ENCODE measurements at regions not wholly inside any gene's neighbourhood (a gene's known extent, or its start where the extent isn't known, plus 50 kb on each side); places are given as distances from the start of the nearest gene placed in this dataset.
A peak's percentile ranks its signal among the peaks of the same experiment; 100 is the strongest.

GRCh38 chr9:99712214-99712613 is 109.5 kb upstream of the NR4A3 start:
- Histone ChIP-seq H3K9ac (ENCODE audit: low read depth, low read length) (no peak overlapping the region), H3K27ac (ENCODE audit: low read length) (no peak overlapping the region), H3K27me3 (ENCODE audit: insufficient read depth, low read length) (no peaks in the 10 kb centered on the region), H3K36me3 (ENCODE audit: insufficient read depth, low read depth, low read length) (no peaks in the 10 kb centered on the region), H3K4me1 (ENCODE audit: insufficient read depth, low read length) (no peaks in the 10 kb centered on the region), H3K4me3 (ENCODE audit: low read length) (no peak overlapping the region), H3K9me3 (ENCODE audit: insufficient read depth, low read depth, low read length) (no peaks in the 10 kb centered on the region)

GRCh38 chr9:99713838-99714306 is 107.8 kb upstream of the NR4A3 start:
- Histone ChIP-seq H3K36me3 (ENCODE audit: insufficient read depth, low read depth, low read length) (no peaks in the 10 kb centered on the region), H3K9ac (ENCODE audit: low read depth, low read length) (no peak overlapping the region), H3K27ac (ENCODE audit: low read length) (no peak overlapping the region), H3K27me3 (ENCODE audit: insufficient read depth, low read length) (no peaks in the 10 kb centered on the region), H3K9me3 (ENCODE audit: insufficient read depth, low read depth, low read length) (no peaks in the 10 kb centered on the region), H3K4me1 (ENCODE audit: insufficient read depth, low read length) (no peaks in the 10 kb centered on the region), H3K4me3 (ENCODE audit: low read length) (no peak overlapping the region)

- H3K9me3 ChIP-seq (ENCODE audit: insufficient read depth, low read depth, low read length) = no peaks in the 10 kb centered on the region
- no peak overlapping the region for H3K27ac ChIP-seq (ENCODE audit: low read length)
- H3K9ac ChIP-seq (ENCODE audit: low read depth, low read length) = no peak overlapping the region
- no peaks in the 10 kb centered on the region for H3K27me3 ChIP-seq (ENCODE audit: insufficient read depth, low read length)
- H3K4me3 ChIP-seq (ENCODE audit: low read length) = no peak overlapping the region
- H3K36me3 ChIP-seq (ENCODE audit: insufficient read depth, low read depth, low read length) = no peaks in the 10 kb centered on the region
- H3K4me1 ChIP-seq (ENCODE audit: insufficient read depth, low read length) = peaks cover 7% of the 10 kb centered on the region; the same call in 1 of the 2 replicates
These were observed 103.1 kb upstream of the NR4A3 start for GRCh38 chr9:99718631-99719030.

GRCh38 chr9:99720455-99721050 is 101.1 kb upstream of the NR4A3 start:
- Histone ChIP-seq H3K4me1 (ENCODE audit: insufficient read depth, low read length) (peaks cover 7% of the 10 kb centered on the region; the same call in 1 of the 2 replicates), H3K36me3 (ENCODE audit: insufficient read depth, low read depth, low read length) (no peaks in the 10 kb centered on the region), H3K27me3 (ENCODE audit: insufficient read depth, low read length) (no peaks in the 10 kb centered on the region), H3K27ac (ENCODE audit: low read length) (no peak overlapping the region), H3K9ac (ENCODE audit: low read depth, low read length) (no peak overlapping the region), H3K4me3 (ENCODE audit: low read length) (no peak overlapping the region), H3K9me3 (ENCODE audit: insufficient read depth, low read depth, low read length) (no peaks in the 10 kb centered on the region)

GRCh38 chr9:99721898-99722297 is 99.8 kb upstream of the NR4A3 start:
- Histone ChIP-seq H3K27me3 (ENCODE audit: insufficient read depth, low read length) (no peaks in the 10 kb centered on the region), H3K9me3 (ENCODE audit: insufficient read depth, low read depth, low read length) (no peaks in the 10 kb centered on the region), H3K4me3 (ENCODE audit: low read length) (no peak overlapping the region), H3K27ac (ENCODE audit: low read length) (no peak overlapping the region), H3K9ac (ENCODE audit: low read depth, low read length) (no peak overlapping the region), H3K36me3 (ENCODE audit: insufficient read depth, low read depth, low read length) (no peaks in the 10 kb centered on the region), H3K4me1 (ENCODE audit: insufficient read depth, low read length) (peaks cover 7% of the 10 kb centered on the region; the same call in 1 of the 2 replicates)

GRCh38 chr9:99722877-99723276 is 98.8 kb upstream of the NR4A3 start:
- Histone ChIP-seq H3K4me3 (ENCODE audit: low read length) (peak overlapping the region; percentile 31; the same call in 1 of the 2 replicates), H3K27ac (ENCODE audit: low read length) (no peak overlapping the region), H3K36me3 (ENCODE audit: insufficient read depth, low read depth, low read length) (no peaks in the 10 kb centered on the region), H3K4me1 (ENCODE audit: insufficient read depth, low read length) (peaks cover 7% of the 10 kb centered on the region; the same call in 1 of the 2 replicates), H3K27me3 (ENCODE audit: insufficient read depth, low read length) (no peaks in the 10 kb centered on the region), H3K9me3 (ENCODE audit: insufficient read depth, low read depth, low read length) (no peaks in the 10 kb centered on the region), H3K9ac (ENCODE audit: low read depth, low read length) (peak overlapping the region; percentile 3; the same call in 1 of the 2 replicates)

- peaks cover 7% of the 10 kb centered on the region; the same call in 1 of the 2 replicates for H3K4me1 ChIP-seq (ENCODE audit: insufficient read depth, low read length)
- H3K9me3 ChIP-seq (ENCODE audit: insufficient read depth, low read depth, low read length) = no peaks in the 10 kb centered on the region
- H3K27ac ChIP-seq (ENCODE audit: low read length) = no peak overlapping the region
- no peak overlapping the region for H3K4me3 ChIP-seq (ENCODE audit: low read length)
- no peak overlapping the region for H3K9ac ChIP-seq (ENCODE audit: low read depth, low read length)
- no peaks in the 10 kb centered on the region for H3K27me3 ChIP-seq (ENCODE audit: insufficient read depth, low read length)
- no peaks in the 10 kb centered on the region for H3K36me3 ChIP-seq (ENCODE audit: insufficient read depth, low read depth, low read length)
These were observed 97.0 kb upstream of the NR4A3 start for GRCh38 chr9:99724640-99725039.

- no peak overlapping the region for H3K4me3 ChIP-seq (ENCODE audit: low read length)
- peaks cover 7% of the 10 kb centered on the region; the same call in 1 of the 2 replicates for H3K4me1 ChIP-seq (ENCODE audit: insufficient read depth, low read length)
- no peak overlapping the region for H3K9ac ChIP-seq (ENCODE audit: low read depth, low read length)
- H3K36me3 ChIP-seq (ENCODE audit: insufficient read depth, low read depth, low read length) = no peaks in the 10 kb centered on the region
- H3K9me3 ChIP-seq (ENCODE audit: insufficient read depth, low read depth, low read length) = no peaks in the 10 kb centered on the region
- no peak overlapping the region for H3K27ac ChIP-seq (ENCODE audit: low read length)
- H3K27me3 ChIP-seq (ENCODE audit: insufficient read depth, low read length) = no peaks in the 10 kb centered on the region
These were observed 95.8 kb upstream of the NR4A3 start for GRCh38 chr9:99725852-99726251.

GRCh38 chr9:99726758-99727157 is 94.9 kb upstream of the NR4A3 start:
- H3K36me3 ChIP-seq (ENCODE audit: insufficient read depth, low read depth, low read length) = no peaks in the 10 kb centered on the region
- no peaks in the 10 kb centered on the region for H3K9me3 ChIP-seq (ENCODE audit: insufficient read depth, low read depth, low read length)
- peaks cover 7% of the 10 kb centered on the region; the same call in 1 of the 2 replicates for H3K4me1 ChIP-seq (ENCODE audit: insufficient read depth, low read length)
- no peak overlapping the region for H3K27ac ChIP-seq (ENCODE audit: low read length)
- no peaks in the 10 kb centered on the region for H3K27me3 ChIP-seq (ENCODE audit: insufficient read depth, low read length)
- H3K4me3 ChIP-seq (ENCODE audit: low read length) = no peak overlapping the region
- H3K9ac ChIP-seq (ENCODE audit: low read depth, low read length) = no peak overlapping the region

GRCh38 chr9:99730062-99730461 is 91.6 kb upstream of the NR4A3 start:
- no peak overlapping the region for H3K9ac ChIP-seq (ENCODE audit: low read depth, low read length)
- no peaks in the 10 kb centered on the region for H3K9me3 ChIP-seq (ENCODE audit: insufficient read depth, low read depth, low read length)
- H3K4me3 ChIP-seq (ENCODE audit: low read length) = no peak overlapping the region
- no peaks in the 10 kb centered on the region for H3K4me1 ChIP-seq (ENCODE audit: insufficient read depth, low read length)
- no peak overlapping the region for H3K27ac ChIP-seq (ENCODE audit: low read length)
- H3K27me3 ChIP-seq (ENCODE audit: insufficient read depth, low read length) = no peaks in the 10 kb centered on the region
- H3K36me3 ChIP-seq (ENCODE audit: insufficient read depth, low read depth, low read length) = no peaks in the 10 kb centered on the region

- Histone ChIP-seq H3K4me1 (ENCODE audit: insufficient read depth, low read length) (no peaks in the 10 kb centered on the region), H3K27ac (ENCODE audit: low read length) (no peak overlapping the region), H3K4me3 (ENCODE audit: low read length) (no peak overlapping the region), H3K27me3 (ENCODE audit: insufficient read depth, low read length) (no peaks in the 10 kb centered on the region), H3K36me3 (ENCODE audit: insufficient read depth, low read depth, low read length) (no peaks in the 10 kb centered on the region), H3K9ac (ENCODE audit: low read depth, low read length) (no peak overlapping the region), H3K9me3 (ENCODE audit: insufficient read depth, low read depth, low read length) (no peaks in the 10 kb centered on the region)
These were observed 89.7 kb upstream of the NR4A3 start for GRCh38 chr9:99731950-99732349.

- Histone ChIP-seq H3K9ac (ENCODE audit: low read depth, low read length) (no peak overlapping the region), H3K27me3 (ENCODE audit: insufficient read depth, low read length) (no peaks in the 10 kb centered on the region), H3K4me1 (ENCODE audit: insufficient read depth, low read length) (no peaks in the 10 kb centered on the region), H3K9me3 (ENCODE audit: insufficient read depth, low read depth, low read length) (no peaks in the 10 kb centered on the region), H3K36me3 (ENCODE audit: insufficient read depth, low read depth, low read length) (no peaks in the 10 kb centered on the region), H3K4me3 (ENCODE audit: low read length) (no peak overlapping the region), H3K27ac (ENCODE audit: low read length) (no peak overlapping the region)
These were observed 89.0 kb upstream of the NR4A3 start for GRCh38 chr9:99732715-99733114.

Data from iPS-20b (cell line).